ENCODE measurements at regions not wholly inside any gene's neighbourhood (a gene's known extent, or its start where the extent isn't known, plus 50 kb on each side); places are given as distances from the start of the nearest gene placed in this dataset.

DNA sequence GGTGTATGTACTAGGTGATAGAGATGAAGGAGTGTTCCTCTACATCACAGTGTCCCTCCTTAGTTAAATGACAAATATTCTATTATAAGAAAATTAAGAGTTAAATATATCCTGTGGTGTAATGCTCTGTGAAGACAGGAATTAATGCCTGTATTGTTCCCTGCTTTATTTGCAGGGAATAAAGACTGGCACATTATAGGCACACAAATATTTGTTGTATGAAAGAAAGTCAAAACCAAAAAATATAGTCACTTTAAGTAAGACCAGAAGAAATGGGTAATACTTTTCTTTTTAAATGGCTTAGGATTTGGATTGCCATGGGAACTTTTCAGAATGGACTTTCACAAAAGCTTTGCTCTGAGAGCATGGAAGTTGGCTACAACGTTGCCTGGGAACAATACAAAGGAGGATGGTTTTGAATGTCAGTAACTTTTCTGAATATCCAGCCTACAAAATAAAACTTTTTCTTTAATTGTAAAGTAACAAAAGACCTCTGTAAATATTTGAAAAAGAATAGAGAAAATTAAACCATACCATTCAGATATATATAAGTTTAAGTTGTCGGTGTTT lies 158.0 kb upstream of the P2RY1 start:
- TF ChIP-seq, protein P1, sequence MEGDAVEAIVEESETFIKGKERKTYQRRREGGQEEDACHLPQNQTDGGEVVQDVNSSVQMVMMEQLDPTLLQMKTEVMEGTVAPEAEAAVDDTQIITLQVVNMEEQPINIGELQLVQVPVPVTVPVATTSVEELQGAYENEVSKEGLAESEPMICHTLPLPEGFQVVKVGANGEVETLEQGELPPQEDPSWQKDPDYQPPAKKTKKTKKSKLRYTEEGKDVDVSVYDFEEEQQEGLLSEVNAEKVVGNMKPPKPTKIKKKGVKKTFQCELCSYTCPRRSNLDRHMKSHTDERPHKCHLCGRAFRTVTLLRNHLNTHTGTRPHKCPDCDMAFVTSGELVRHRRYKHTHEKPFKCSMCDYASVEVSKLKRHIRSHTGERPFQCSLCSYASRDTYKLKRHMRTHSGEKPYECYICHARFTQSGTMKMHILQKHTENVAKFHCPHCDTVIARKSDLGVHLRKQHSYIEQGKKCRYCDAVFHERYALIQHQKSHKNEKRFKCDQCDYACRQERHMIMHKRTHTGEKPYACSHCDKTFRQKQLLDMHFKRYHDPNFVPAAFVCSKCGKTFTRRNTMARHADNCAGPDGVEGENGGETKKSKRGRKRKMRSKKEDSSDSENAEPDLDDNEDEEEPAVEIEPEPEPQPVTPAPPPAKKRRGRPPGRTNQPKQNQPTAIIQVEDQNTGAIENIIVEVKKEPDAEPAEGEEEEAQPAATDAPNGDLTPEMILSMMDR (IDR thresholded peaks at IDR 0.05; ENCODE audit: poor library complexity): no peak
- TF ChIP-seq EZH2phosphoT487 (IDR thresholded peaks at IDR 0.05; ENCODE audit: low read depth, severe bottlenecking, unreplicated experiment) (no peak), EZH2 (IDR thresholded peaks at IDR 0.05; ENCODE audit: borderline replicate concordance) (no peak)

Data from hepatocyte (in vitro differentiated cells).